Coronary artery (tissue), 2 donors: ENCODE measurements at regions not wholly inside any gene's neighbourhood (a gene's known extent, or its start where the extent isn't known, plus 50 kb on each side); places are given as distances from the start of the nearest gene placed in this dataset.

ENCODE experiments used
- DNase-seq: peaks from one replicate; pipeline ENCODE4 v3.0.0-alpha.2; 2017; ENCODE audit warnings: low spot score
- H3K27ac ChIP-seq, 2 donors: fragments of 200-600 bp; sonication (generic); one replicate each; pipeline ENCODE4 v1.5.1; 2016 to 2019
- H3K4me3 ChIP-seq: fragments of 200-600 bp; sonication (generic); 2 replicates; pipeline ENCODE4 v1.5.1; 2016; ENCODE audit warnings: mild to moderate bottlenecking, moderate library complexity
- CTCF ChIP-seq: fragments of 200-600 bp; sonication (generic); IDR thresholded peaks from one replicate; pipeline ENCODE4 v1.5.1; 2019; ENCODE audit warnings: antibody characterized with exemption

DNA sequence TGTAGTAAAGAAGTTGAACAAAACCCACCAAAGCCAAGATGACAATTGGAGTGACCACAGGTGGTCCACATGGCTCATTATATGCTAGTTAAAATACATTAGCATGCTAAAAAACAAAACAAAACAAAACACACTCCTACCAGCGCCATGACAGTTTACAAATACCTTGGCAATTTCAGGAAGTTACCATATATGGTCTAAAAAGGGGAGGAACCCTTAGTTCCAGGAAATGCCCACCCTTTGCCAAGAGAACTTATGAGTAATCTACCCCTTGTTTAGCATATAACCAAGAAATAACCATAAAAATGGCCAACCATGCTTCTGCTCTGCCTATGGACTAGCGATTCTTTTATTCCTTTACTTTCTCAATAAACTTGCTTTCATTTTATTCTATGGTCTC, 979.1 kb upstream of the POT1 start:
- no peak overlapping the region for H3K27ac ChIP-seq
- TF ChIP-seq CTCF, result no peak
- DNase-seq, result no peak
- no peak overlapping the region for H3K4me3 ChIP-seq

DNA sequence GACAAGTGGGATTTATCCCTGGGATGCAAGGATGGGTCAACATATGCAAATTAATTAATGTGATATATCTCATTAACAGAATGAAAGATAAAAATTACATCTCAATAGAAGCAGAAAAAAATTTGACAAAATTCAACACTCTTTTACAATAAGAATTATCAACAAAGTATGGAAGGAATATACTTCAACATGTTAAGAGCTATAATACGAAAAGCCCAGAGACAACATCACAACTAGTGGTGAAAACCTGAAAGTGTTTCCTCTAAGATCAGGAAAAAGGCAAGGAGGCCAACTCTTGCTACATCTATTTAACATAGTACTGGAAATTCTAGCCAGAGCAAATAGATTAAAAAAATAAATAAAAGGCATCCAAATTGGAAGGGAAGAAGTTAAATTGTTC, 970.0 kb upstream of the POT1 start:
- Histone ChIP-seq H3K27ac (no peak overlapping the region), H3K4me3 (no peak overlapping the region)
- no peak for TF ChIP-seq CTCF
- DNase-seq, result no peak

GRCh38 chr7:125892434-125892833, 962.8 kb upstream of the POT1 start:
- no peak for TF ChIP-seq CTCF
- DNase-seq, result no peak
- Histone ChIP-seq H3K27ac (no peak overlapping the region), H3K4me3 (no peak overlapping the region)

DNA sequence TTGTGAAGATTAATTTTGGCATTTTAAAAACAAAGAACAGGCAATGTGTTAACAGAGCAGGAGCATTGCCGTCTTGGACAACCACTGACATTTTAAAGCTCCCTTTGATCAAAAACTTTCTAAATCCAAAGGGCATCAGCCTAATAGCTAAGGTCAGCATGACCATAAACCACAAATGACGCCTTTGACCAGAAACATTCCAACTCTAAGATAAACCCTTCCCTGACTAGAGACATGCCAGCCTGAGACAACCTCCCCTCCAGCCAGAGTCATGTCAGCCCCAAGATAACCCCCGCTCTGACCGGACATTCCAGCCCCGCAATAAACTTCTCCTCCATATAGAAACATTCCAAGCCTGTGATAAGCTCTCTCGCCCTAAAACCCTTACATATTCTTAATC, 949.4 kb upstream of the POT1 start:
- no peak for TF ChIP-seq CTCF
- Histone ChIP-seq H3K4me3 (no peak overlapping the region), H3K27ac (no peak overlapping the region)
- DNase-seq, result no peak

- no peak for TF ChIP-seq CTCF
- no peak for DNase-seq
- no peak overlapping the region for H3K4me3 ChIP-seq
- no peak overlapping the region for H3K27ac ChIP-seq
Measured at GRCh38 chr7:125878235-125878956, 948.8 kb upstream of the POT1 start.

DNA sequence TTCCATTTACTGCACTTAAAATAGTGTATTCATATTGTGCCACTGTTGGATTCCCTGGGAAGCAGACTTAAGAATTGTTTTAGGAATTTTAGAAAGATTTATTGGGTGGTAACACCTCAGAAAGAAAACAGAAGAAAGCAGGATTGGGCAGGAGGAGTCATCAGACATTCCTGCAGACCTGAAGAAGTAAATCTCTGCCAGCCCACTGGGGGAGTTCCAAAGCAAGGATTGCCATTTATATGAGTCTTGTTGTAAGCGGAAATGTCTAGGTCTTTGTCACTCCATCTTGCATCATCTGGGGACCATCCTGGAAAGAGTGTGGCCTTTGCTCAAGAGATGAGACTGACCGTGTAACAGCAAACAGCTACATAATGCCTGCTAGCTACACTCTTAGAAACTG, 947.6 kb upstream of the POT1 start:
- TF ChIP-seq CTCF, result no peak
- Histone ChIP-seq H3K4me3 (no peak overlapping the region), H3K27ac (no peak overlapping the region)
- DNase-seq, result no peak

GRCh38 chr7:125876431-125876830, 946.8 kb upstream of the POT1 start:
- no peak for DNase-seq
- Histone ChIP-seq H3K27ac (no peak overlapping the region), H3K4me3 (no peak overlapping the region)
- TF ChIP-seq CTCF, result no peak
